Neural cell (in vitro differentiated cells): ENCODE measurements at regions not wholly inside any gene's neighbourhood (a gene's known extent, or its start where the extent isn't known, plus 50 kb on each side); places are given as distances from the start of the nearest gene placed in this dataset.

ENCODE experiments used
- H2AFZ ChIP-seq: fragments of 200-600, 300-800 bp; sonication (generic), shearing (Covaris generic); 2 replicates; pipeline ENCODE4 v1.6.0; 2014; ENCODE audit warnings: low read depth, mild to moderate bottlenecking, antibody characterized with exemption, low read length, moderate library complexity
- H3F3A ChIP-seq: fragments of 200-600 bp; shearing (Covaris generic); 2 replicates; pipeline ENCODE4 v1.6.1; 2016; ENCODE audit warnings: mild to moderate bottlenecking, moderate library complexity, mixed read lengths, antibody characterized with exemption, low read length; ENCODE audit not compliant: insufficient read depth, poor library complexity, severe bottlenecking
- H3K27ac ChIP-seq: fragments of 200-600, 300-800 bp; sonication (generic), shearing (Covaris generic); 2 replicates; pipeline ENCODE4 v1.5.1; 2014; ENCODE audit warnings: mild to moderate bottlenecking, low read length, moderate library complexity
- H3K27me3 ChIP-seq: fragments of 300-800, 200-600 bp; sonication (generic), shearing (Covaris generic); 2 replicates; pipeline ENCODE4 v1.6.0; 2014; ENCODE audit warnings: mild to moderate bottlenecking, low read depth, low read length, moderate library complexity; ENCODE audit not compliant: insufficient read depth
- H3K36me3 ChIP-seq: fragments of 300-800, 200-600 bp; sonication (generic), shearing (Covaris generic); 2 replicates; pipeline ENCODE4 v1.5.1; 2014; ENCODE audit warnings: mild to moderate bottlenecking, antibody characterized with exemption, low read length, moderate library complexity; ENCODE audit not compliant: insufficient read depth
- H3K4me2 ChIP-seq: fragments of 300-800, 200-600 bp; sonication (generic), shearing (Covaris generic); 2 replicates; pipeline ENCODE4 v1.6.0; 2014; ENCODE audit warnings: mild to moderate bottlenecking, low read length
- H3K4me3 ChIP-seq: fragments of 300-800, 200-600 bp; sonication (generic), shearing (Covaris generic); 2 replicates; pipeline ENCODE4 v1.5.1; 2014; ENCODE audit warnings: mild to moderate bottlenecking, low read length, moderate library complexity
- H3K79me2 ChIP-seq: fragments of 200-600 bp; shearing (Covaris generic); replicated peaks from 2 replicates; pipeline ENCODE4 v1.6.0; 2014; ENCODE audit warnings: mild to moderate bottlenecking, low read length, moderate library complexity; ENCODE audit not compliant: insufficient read depth
- H3K9ac ChIP-seq: fragments of 300-800, 200-600 bp; sonication (generic), shearing (Covaris generic); 2 replicates; pipeline ENCODE4 v1.6.1; 2016; ENCODE audit warnings: mild to moderate bottlenecking, low read length, mixed read lengths
- H3K9me2 ChIP-seq: fragments of 200-600 bp; shearing (Covaris generic); 2 replicates; pipeline ENCODE4 v1.6.1; 2016; ENCODE audit warnings: mild to moderate bottlenecking, low read length, mixed read lengths; ENCODE audit not compliant: insufficient read depth
- H3K9me3 ChIP-seq: fragments of 200-600, 300-800 bp; sonication (generic), shearing (Covaris generic); 2 replicates; pipeline ENCODE4 v1.6.1; 2016; ENCODE audit warnings: mild to moderate bottlenecking, mixed run types, low read length, moderate library complexity, mixed read lengths
- H4K20me1 ChIP-seq: fragments of 200-600 bp; shearing (Covaris generic); 2 replicates; pipeline ENCODE4 v1.6.1; 2016; ENCODE audit warnings: mild to moderate bottlenecking, mixed run types; ENCODE audit not compliant: insufficient read depth
- EP300 ChIP-seq: fragments of 450-650 bp; conservative IDR thresholded peaks from 2 replicates; pipeline ENCODE4 v1.6.1; 2014; ENCODE audit warnings: antibody characterized with exemption, mild to moderate bottlenecking, moderate library complexity; ENCODE audit not compliant: poor library complexity, severe bottlenecking
- EZH2 ChIP-seq: fragments of 200-600, 300-800 bp; shearing (Covaris generic), sonication (generic); IDR thresholded peaks from 2 replicates; pipeline ENCODE4 v1.6.1; 2014; ENCODE audit warnings: antibody characterized with exemption, low read length, borderline replicate concordance, mild to moderate bottlenecking; ENCODE audit not compliant: insufficient read depth, poor library complexity, severe bottlenecking
- MXI1 ChIP-seq: fragments of 450-650 bp; conservative IDR thresholded peaks from 2 replicates; pipeline ENCODE4 v1.6.1; 2014; ENCODE audit warnings: antibody characterized with exemption, mild to moderate bottlenecking; ENCODE audit not compliant: poor library complexity, severe bottlenecking
- POLR2AphosphoS5 ChIP-seq: IDR thresholded peaks from 2 replicates; pipeline ENCODE4 v1.6.1; 2012
- RAD21 ChIP-seq: fragments of 450-650 bp; conservative IDR thresholded peaks from 2 replicates; pipeline ENCODE4 v1.6.1; 2014; ENCODE audit warnings: antibody characterized with exemption, mild to moderate bottlenecking, moderate library complexity
- SMC3 ChIP-seq: fragments of 450-650 bp; conservative IDR thresholded peaks from 2 replicates; pipeline ENCODE4 v1.6.1; 2014; ENCODE audit warnings: antibody characterized with exemption, mild to moderate bottlenecking, moderate library complexity; ENCODE audit not compliant: poor library complexity
- TAF1 ChIP-seq: IDR thresholded peaks from 2 replicates; pipeline ENCODE4 v1.6.1; 2012; ENCODE audit warnings: low read depth
- TF ChIP-seq, protein P1 (sequence below): IDR thresholded peaks from 2 replicates; pipeline ENCODE4 v1.6.1; 2012; ENCODE audit warnings: borderline replicate concordance
- TF ChIP-seq, protein P2 (sequence below): fragments of 450-650 bp; IDR thresholded peaks from 2 replicates; pipeline ENCODE4 v1.5.1; 2014; ENCODE audit warnings: antibody characterized with exemption, mild to moderate bottlenecking, moderate library complexity; ENCODE audit not compliant: poor library complexity, severe bottlenecking

GRCh38 chr1:239723776-239724367 lies 337.5 kb downstream of the CHRM3 start:
- Histone ChIP-seq H3K36me3 (no peaks in the 10 kb centered on the region), H3K4me3 (no peak overlapping the region), H3K9me3 (no peaks in the 10 kb centered on the region)

DNA sequence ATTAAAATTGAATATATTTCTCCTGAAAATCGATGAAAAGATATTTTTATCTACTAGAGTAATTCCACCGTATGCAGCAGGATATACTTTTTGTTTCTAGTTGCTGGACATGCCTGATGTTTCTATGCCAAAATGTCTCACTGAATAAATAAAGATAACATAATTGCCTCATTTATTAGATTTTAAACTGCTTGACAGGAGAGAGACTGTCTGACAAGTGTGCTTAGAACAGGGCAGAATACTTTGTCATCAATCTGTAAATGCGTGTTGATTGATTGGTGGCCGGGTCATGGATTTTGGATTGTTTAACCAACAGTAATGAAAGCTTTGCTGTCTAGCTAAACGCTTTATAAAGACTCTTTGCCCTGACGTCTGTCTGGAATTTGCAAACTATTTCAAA lies 339.0 kb downstream of the CHRM3 start:
- Histone ChIP-seq H3K27ac (no peak overlapping the region), H2AFZ (no peak overlapping the region), H3K9me3 (no peaks in the 10 kb centered on the region), H3K79me2 (no peaks in the 10 kb centered on the region), H3K9me2 (no peaks in the 10 kb centered on the region), H3K9ac (no peak overlapping the region), H3K4me3 (no peak overlapping the region), H3K27me3 (no peaks in the 10 kb centered on the region), H3K4me2 (no peak overlapping the region), H4K20me1 (no peaks in the 10 kb centered on the region), H3K36me3 (no peaks in the 10 kb centered on the region), H3F3A (no peaks in the 10 kb centered on the region)
- TF ChIP-seq, protein P1, sequence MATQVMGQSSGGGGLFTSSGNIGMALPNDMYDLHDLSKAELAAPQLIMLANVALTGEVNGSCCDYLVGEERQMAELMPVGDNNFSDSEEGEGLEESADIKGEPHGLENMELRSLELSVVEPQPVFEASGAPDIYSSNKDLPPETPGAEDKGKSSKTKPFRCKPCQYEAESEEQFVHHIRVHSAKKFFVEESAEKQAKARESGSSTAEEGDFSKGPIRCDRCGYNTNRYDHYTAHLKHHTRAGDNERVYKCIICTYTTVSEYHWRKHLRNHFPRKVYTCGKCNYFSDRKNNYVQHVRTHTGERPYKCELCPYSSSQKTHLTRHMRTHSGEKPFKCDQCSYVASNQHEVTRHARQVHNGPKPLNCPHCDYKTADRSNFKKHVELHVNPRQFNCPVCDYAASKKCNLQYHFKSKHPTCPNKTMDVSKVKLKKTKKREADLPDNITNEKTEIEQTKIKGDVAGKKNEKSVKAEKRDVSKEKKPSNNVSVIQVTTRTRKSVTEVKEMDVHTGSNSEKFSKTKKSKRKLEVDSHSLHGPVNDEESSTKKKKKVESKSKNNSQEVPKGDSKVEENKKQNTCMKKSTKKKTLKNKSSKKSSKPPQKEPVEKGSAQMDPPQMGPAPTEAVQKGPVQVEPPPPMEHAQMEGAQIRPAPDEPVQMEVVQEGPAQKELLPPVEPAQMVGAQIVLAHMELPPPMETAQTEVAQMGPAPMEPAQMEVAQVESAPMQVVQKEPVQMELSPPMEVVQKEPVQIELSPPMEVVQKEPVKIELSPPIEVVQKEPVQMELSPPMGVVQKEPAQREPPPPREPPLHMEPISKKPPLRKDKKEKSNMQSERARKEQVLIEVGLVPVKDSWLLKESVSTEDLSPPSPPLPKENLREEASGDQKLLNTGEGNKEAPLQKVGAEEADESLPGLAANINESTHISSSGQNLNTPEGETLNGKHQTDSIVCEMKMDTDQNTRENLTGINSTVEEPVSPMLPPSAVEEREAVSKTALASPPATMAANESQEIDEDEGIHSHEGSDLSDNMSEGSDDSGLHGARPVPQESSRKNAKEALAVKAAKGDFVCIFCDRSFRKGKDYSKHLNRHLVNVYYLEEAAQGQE = no peak
- TF ChIP-seq EP300 = peak; percentile 23

More at GRCh38 chr1:239723776-239724367, 337.5 kb downstream of the CHRM3 start:
- H3F3A ChIP-seq = no peaks in the 10 kb centered on the region
- no peak overlapping the region for H3K9ac ChIP-seq
- no peaks in the 10 kb centered on the region for H4K20me1 ChIP-seq
- H2AFZ ChIP-seq = no peak overlapping the region
- no peak overlapping the region for H3K27ac ChIP-seq
- no peaks in the 10 kb centered on the region for H3K79me2 ChIP-seq
- H3K4me2 ChIP-seq = no peak overlapping the region
- no peaks in the 10 kb centered on the region for H3K27me3 ChIP-seq
- TF ChIP-seq, protein P2, sequence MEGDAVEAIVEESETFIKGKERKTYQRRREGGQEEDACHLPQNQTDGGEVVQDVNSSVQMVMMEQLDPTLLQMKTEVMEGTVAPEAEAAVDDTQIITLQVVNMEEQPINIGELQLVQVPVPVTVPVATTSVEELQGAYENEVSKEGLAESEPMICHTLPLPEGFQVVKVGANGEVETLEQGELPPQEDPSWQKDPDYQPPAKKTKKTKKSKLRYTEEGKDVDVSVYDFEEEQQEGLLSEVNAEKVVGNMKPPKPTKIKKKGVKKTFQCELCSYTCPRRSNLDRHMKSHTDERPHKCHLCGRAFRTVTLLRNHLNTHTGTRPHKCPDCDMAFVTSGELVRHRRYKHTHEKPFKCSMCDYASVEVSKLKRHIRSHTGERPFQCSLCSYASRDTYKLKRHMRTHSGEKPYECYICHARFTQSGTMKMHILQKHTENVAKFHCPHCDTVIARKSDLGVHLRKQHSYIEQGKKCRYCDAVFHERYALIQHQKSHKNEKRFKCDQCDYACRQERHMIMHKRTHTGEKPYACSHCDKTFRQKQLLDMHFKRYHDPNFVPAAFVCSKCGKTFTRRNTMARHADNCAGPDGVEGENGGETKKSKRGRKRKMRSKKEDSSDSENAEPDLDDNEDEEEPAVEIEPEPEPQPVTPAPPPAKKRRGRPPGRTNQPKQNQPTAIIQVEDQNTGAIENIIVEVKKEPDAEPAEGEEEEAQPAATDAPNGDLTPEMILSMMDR = no peak
- TF ChIP-seq RAD21 (no peak), TAF1 (no peak), POLR2AphosphoS5 (no peak), EZH2 (no peak), MXI1 (no peak), SMC3 (no peak), EP300 (no peak)
- TF ChIP-seq, protein P1 = no peak
- H3K9me2 ChIP-seq = no peaks in the 10 kb centered on the region
